ENCODE measurements at regions not wholly inside any gene's neighbourhood (a gene's known extent, or its start where the extent isn't known, plus 50 kb on each side); places are given as distances from the start of the nearest gene placed in this dataset.

- no peak for TF ChIP-seq ZNF274 (IDR thresholded peaks at IDR 0.05; ENCODE audit: low read depth, low read length)
- TF ChIP-seq YY1 (IDR thresholded peaks at IDR 0.05; ENCODE audit: insufficient read depth, insufficient read length): no peak
Observed at GRCh38 chr1:24261977-24262376, 57.2 kb upstream of the GRHL3 start.

Measured in NT2/D1 (cell line).